ENCODE measurements at regions not wholly inside any gene's neighbourhood (a gene's known extent, or its start where the extent isn't known, plus 50 kb on each side); places are given as distances from the start of the nearest gene placed in this dataset.

GRCh38 chr2:159867567-159868361 lies 69.8 kb upstream of the CD302 start:
- no peak for TF ChIP-seq CTCF (conservative IDR thresholded peaks at IDR 0.05; ENCODE audit: low read depth, low read length)
- no peak for TF ChIP-seq USF2 (IDR thresholded peaks at IDR 0.05; ENCODE audit: low read depth, low read length)
- TF ChIP-seq CHD1 (IDR thresholded peaks at IDR 0.05; ENCODE audit: low read depth, low read length): no peak
- no peak for TF ChIP-seq BHLHE40 (IDR thresholded peaks at IDR 0.05; ENCODE audit: low read depth, low read length)
- TF ChIP-seq RAD21 (IDR thresholded peaks at IDR 0.05; ENCODE audit: low read length): no peak
- TF ChIP-seq POLR2A (IDR thresholded peaks at IDR 0.05; ENCODE audit: low read depth, low read length): no peak
- TF ChIP-seq MAFK (IDR thresholded peaks at IDR 0.05; ENCODE audit: low read depth, low read length): no peak
- TF ChIP-seq FOS (IDR thresholded peaks at IDR 0.05; ENCODE audit: low read depth, low read length): no peak
- no peak for TF ChIP-seq CEBPB (IDR thresholded peaks at IDR 0.05; ENCODE audit: low read depth, low read length)
- no peak for TF ChIP-seq MXI1 (IDR thresholded peaks at IDR 0.05; ENCODE audit: borderline replicate concordance, low read depth, low read length)
- TF ChIP-seq, protein P1, sequence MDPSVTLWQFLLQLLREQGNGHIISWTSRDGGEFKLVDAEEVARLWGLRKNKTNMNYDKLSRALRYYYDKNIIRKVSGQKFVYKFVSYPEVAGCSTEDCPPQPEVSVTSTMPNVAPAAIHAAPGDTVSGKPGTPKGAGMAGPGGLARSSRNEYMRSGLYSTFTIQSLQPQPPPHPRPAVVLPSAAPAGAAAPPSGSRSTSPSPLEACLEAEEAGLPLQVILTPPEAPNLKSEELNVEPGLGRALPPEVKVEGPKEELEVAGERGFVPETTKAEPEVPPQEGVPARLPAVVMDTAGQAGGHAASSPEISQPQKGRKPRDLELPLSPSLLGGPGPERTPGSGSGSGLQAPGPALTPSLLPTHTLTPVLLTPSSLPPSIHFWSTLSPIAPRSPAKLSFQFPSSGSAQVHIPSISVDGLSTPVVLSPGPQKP (IDR thresholded peaks at IDR 0.05; ENCODE audit: borderline replicate concordance, low read depth, low read length): no peak

Measured in IMR-90 (cell line).